ENCODE measurements at regions not wholly inside any gene's neighbourhood (a gene's known extent, or its start where the extent isn't known, plus 50 kb on each side); places are given as distances from the start of the nearest gene placed in this dataset.

DNA sequence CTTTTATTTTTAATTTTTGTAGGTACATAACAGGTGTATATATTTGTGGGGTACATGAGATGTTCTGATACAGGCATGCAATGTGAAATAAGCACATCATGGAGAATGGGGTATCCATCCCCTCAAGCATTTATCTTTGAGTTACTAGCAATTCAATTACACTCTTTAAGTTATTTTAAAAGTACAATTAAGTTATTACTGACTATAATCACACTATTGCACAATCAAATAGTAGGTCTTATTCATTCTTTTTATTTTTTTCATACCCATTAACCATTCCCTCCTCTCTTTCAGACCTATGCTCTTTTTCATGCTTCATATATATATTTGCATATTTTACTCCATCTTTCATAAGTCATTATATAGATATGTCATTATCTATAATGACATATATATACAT, 93.3 kb downstream of the MAGEB5 start:
- TF ChIP-seq CTCF (IDR thresholded peaks at IDR 0.05) (no peak), EZH2phosphoT487 (IDR thresholded peaks at IDR 0.05) (no peak), EZH2 (IDR thresholded peaks at IDR 0.05) (no peak)

Data from neural progenitor cell (in vitro differentiated cells).